CD4-positive, alpha-beta T cell treated with Interferon alpha-2 for 1 hour (primary cell): ENCODE measurements at regions not wholly inside any gene's neighbourhood (a gene's known extent, or its start where the extent isn't known, plus 50 kb on each side); places are given as distances from the start of the nearest gene placed in this dataset.

Experiments used
- DNase-seq, 2 donors: peaks; one replicate each; pipeline ENCODE4 v3.0.0-alpha.2; 2020 to 2022

- peak in 1 of 2 donors; percentile 2 for DNase-seq
Measured at GRCh38 chr2:226652369-226652768, 147.3 kb downstream of the IRS1 start.

- peak; percentile 29 to 45 for DNase-seq
Measured at GRCh38 chr2:226649871-226650660, 149.6 kb downstream of the IRS1 start.

- no peak for DNase-seq
Measured at GRCh38 chr2:226649201-226649600, 150.4 kb downstream of the IRS1 start.

GRCh38 chr2:226647621-226648518 lies 151.8 kb downstream of the IRS1 start:
- no peak for DNase-seq

GRCh38 chr2:226644399-226644865 lies 155.2 kb downstream of the IRS1 start:
- no peak for DNase-seq

- no peak for DNase-seq
Measured at GRCh38 chr2:226643946-226644282, 155.7 kb downstream of the IRS1 start.

- DNase-seq: no peak
Measured at GRCh38 chr2:226643030-226643945, 156.3 kb downstream of the IRS1 start.

- DNase-seq: no peak
Measured at GRCh38 chr2:226641008-226641407, 158.6 kb downstream of the IRS1 start.

- DNase-seq: no peak
Measured at GRCh38 chr2:226640501-226640900, 159.1 kb downstream of the IRS1 start.

- no peak for DNase-seq
Measured at GRCh38 chr2:226639550-226639949, 160.1 kb downstream of the IRS1 start.

GRCh38 chr2:226638576-226638975 lies 161.0 kb downstream of the IRS1 start:
- DNase-seq: no peak

- DNase-seq: no peak
Measured at GRCh38 chr2:226637383-226637782, 162.2 kb downstream of the IRS1 start.

GRCh38 chr2:226636586-226636985 lies 163.0 kb downstream of the IRS1 start:
- DNase-seq: no peak

GRCh38 chr2:226634943-226635604 lies 164.5 kb downstream of the IRS1 start:
- no peak for DNase-seq

GRCh38 chr2:226631671-226632070 lies 167.9 kb downstream of the IRS1 start:
- DNase-seq: no peak

- DNase-seq: no peak
Measured at GRCh38 chr2:226631187-226631586, 168.4 kb downstream of the IRS1 start.

GRCh38 chr2:226625946-226626345 lies 173.7 kb downstream of the IRS1 start:
- no peak for DNase-seq

GRCh38 chr2:226623587-226624368 lies 175.8 kb downstream of the IRS1 start:
- DNase-seq: no peak

GRCh38 chr2:226622484-226622883 lies 177.1 kb downstream of the IRS1 start:
- no peak for DNase-seq

GRCh38 chr2:226620176-226620575 lies 179.4 kb downstream of the IRS1 start:
- DNase-seq: no peak

- no peak for DNase-seq
Measured at GRCh38 chr2:226619707-226620106, 179.9 kb downstream of the IRS1 start.
